Kidney (tissue), 13 donors: ENCODE measurements at regions not wholly inside any gene's neighbourhood (a gene's known extent, or its start where the extent isn't known, plus 50 kb on each side); places are given as distances from the start of the nearest gene placed in this dataset.

ENCODE experiments used
- DNase-seq, 5 donors: peaks; one replicate each; pipeline ENCODE4 v3.0.0-alpha.2; 2013 to 2020
- FAIRE-seq: peaks from 2 replicates; lab custom pipeline; 2012; peaks lifted over from hg19 to GRCh38; lab: Jason Lieb, UNC
- H3K27ac ChIP-seq, 2 donors: one replicate each; pipeline ENCODE4 v1.7.0; 2013; ENCODE audit warnings: low read depth in 2 of 2, low read length in 2 of 2, inconsistent platforms in 1 of 2
- H3K27me3 ChIP-seq: one replicate; pipeline ENCODE4 v1.7.1; 2013; ENCODE audit warnings: low read length, inconsistent platforms; ENCODE audit not compliant: control insufficient read depth, insufficient read depth
- H3K36me3 ChIP-seq, 3 donors: one replicate each; pipeline versions ENCODE4 v1.7.0 to v1.7.1; 2013; ENCODE audit warnings: low read length in 3 of 3, control low read depth in 1 of 3, inconsistent platforms in 1 of 3; ENCODE audit not compliant: insufficient read depth in 3 of 3, control insufficient read depth in 2 of 3
- H3K4me1 ChIP-seq, 3 donors: one replicate each; pipeline versions ENCODE4 v1.7.0 to v1.7.1; 2013; ENCODE audit warnings: low read length in 3 of 3, inconsistent platforms in 1 of 3, low read depth in 1 of 3; ENCODE audit not compliant: control insufficient read depth in 2 of 3, insufficient read depth in 2 of 3
- H3K4me3 ChIP-seq, 3 donors: one replicate each; pipeline versions ENCODE4 v1.7.0 to v1.8.1; 2013; ENCODE audit warnings: low read length in 3 of 3, control low read depth in 1 of 3, inconsistent platforms in 1 of 3
- H3K9ac ChIP-seq, 3 donors: one replicate each; pipeline versions ENCODE4 v1.7.0 to v1.7.1; 2013; ENCODE audit warnings: low read length in 3 of 3, control low read depth in 1 of 3, inconsistent platforms in 1 of 3
- H3K9me3 ChIP-seq, 3 donors: one replicate each; pipeline versions ENCODE4 v1.7.0 to v1.7.1; 2013; ENCODE audit warnings: low read length in 3 of 3, control low read depth in 1 of 3, inconsistent platforms in 1 of 3; ENCODE audit not compliant: control insufficient read depth in 2 of 3, insufficient read depth in 1 of 3
- intact Hi-C: fragments of 100-400 bp; cut with DNase I; formaldehyde crosslinking; loops from one replicate; pipeline ENCODE4 v1.11.1; 2022
- TF ChIP-seq, protein P1 (sequence below): IDR thresholded peaks from 3 replicates; pipeline ENCODE4 v1.5.1; 2012; ENCODE audit warnings: mild to moderate bottlenecking, moderate library complexity, borderline replicate concordance; ENCODE audit not compliant: insufficient read depth; ENCODE audit errors: extremely low read depth
- donor health status: control.
- donor health status: control.
- donor health status: control.
- donor health status: control.
- donor health status: control.
- donor health status: DM: yes; HTN: yes; CAD: no.
- donor health status: Normal renal cell carcinoma (clear cell type).

- Histone ChIP-seq H3K36me3 (no peaks in the 10 kb centered on the region), H3K4me3 (no peak overlapping the region), H3K9ac (no peak overlapping the region), H3K9me3 (peaks cover 0 to 4% (median 0%) of the 10 kb centered on the region in 3 donors), H3K27ac (no peak overlapping the region), H3K4me1 (no peaks in the 10 kb centered on the region), H3K27me3 (no peaks in the 10 kb centered on the region)
- DNase-seq: no peak
- TF ChIP-seq, protein P1, sequence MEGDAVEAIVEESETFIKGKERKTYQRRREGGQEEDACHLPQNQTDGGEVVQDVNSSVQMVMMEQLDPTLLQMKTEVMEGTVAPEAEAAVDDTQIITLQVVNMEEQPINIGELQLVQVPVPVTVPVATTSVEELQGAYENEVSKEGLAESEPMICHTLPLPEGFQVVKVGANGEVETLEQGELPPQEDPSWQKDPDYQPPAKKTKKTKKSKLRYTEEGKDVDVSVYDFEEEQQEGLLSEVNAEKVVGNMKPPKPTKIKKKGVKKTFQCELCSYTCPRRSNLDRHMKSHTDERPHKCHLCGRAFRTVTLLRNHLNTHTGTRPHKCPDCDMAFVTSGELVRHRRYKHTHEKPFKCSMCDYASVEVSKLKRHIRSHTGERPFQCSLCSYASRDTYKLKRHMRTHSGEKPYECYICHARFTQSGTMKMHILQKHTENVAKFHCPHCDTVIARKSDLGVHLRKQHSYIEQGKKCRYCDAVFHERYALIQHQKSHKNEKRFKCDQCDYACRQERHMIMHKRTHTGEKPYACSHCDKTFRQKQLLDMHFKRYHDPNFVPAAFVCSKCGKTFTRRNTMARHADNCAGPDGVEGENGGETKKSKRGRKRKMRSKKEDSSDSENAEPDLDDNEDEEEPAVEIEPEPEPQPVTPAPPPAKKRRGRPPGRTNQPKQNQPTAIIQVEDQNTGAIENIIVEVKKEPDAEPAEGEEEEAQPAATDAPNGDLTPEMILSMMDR: no peak
- no peak for FAIRE-seq
- intact Hi-C loops: no loop called here
These were observed 291.5 kb downstream of the SP3 start for GRCh38 chr2:173673640-173674039.

DNA sequence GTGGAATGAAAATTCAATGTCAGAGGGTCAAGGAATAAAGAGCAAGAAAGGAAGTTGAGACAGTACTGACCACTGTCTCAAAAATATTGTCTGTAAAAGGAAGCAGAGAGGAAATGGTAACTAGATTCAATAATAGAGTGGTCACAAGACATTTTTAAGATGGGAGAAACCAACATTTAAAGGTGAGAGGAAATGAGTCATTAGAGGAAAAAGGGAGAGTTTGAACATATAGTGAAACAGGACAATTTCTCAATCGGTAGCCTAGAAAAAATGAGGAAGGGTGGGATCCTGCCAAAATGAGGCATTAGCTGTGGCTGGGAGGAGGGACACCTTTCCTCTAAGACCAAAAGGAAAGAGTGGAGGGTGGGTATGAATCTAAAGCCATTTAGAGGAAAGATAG, 288.5 kb downstream of the SP3 start:
- intact Hi-C loops: no loop called here
- Histone ChIP-seq H3K9ac (no peak overlapping the region), H3K4me3 (no peak overlapping the region), H3K27me3 (no peaks in the 10 kb centered on the region), H3K9me3 (peaks cover 0 to 6% (median 4%) of the 10 kb centered on the region in 3 donors), H3K27ac (no peak overlapping the region), H3K36me3 (no peaks in the 10 kb centered on the region), H3K4me1 (no peaks in the 10 kb centered on the region)
- TF ChIP-seq, protein P1: no peak
- no peak for FAIRE-seq
- no peak for DNase-seq

GRCh38 chr2:173678186-173678585, 287.0 kb downstream of the SP3 start:
- no peak overlapping the region for H3K4me3 ChIP-seq
- H3K9me3 ChIP-seq: peaks cover 0 to 6% (median 4%) of the 10 kb centered on the region in 3 donors
- intact Hi-C loops: no loop called here
- no peak overlapping the region for H3K9ac ChIP-seq
- H3K36me3 ChIP-seq: no peaks in the 10 kb centered on the region
- no peaks in the 10 kb centered on the region for H3K4me1 ChIP-seq
- no peaks in the 10 kb centered on the region for H3K27me3 ChIP-seq
- DNase-seq (no peak), FAIRE-seq (no peak)
- H3K27ac ChIP-seq: no peak overlapping the region
- TF ChIP-seq, protein P1: no peak

DNA sequence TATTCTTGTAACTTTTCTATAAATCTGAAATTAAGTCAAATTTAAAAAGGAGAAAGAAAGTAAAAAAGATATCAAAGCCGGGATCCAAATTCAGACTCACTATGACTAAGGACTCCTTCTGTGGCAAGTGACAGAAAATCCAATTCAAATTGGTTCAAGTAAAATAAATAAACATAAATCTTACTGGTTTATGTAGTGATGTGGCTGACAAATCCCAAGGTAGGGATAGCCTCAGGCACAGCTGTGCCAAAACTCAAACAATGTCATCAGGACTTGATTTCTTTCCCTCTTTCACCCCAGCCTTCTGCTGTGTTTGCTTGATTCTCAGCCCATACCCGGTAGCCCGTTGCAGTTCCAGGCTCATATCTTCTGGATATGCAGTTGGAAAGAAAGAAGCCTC, 284.6 kb downstream of the SP3 start:
- H3K36me3 ChIP-seq: no peaks in the 10 kb centered on the region
- H3K27ac ChIP-seq: no peak overlapping the region
- no peak overlapping the region for H3K4me3 ChIP-seq
- FAIRE-seq: no peak
- H3K9me3 ChIP-seq: peaks cover 0 to 6% (median 4%) of the 10 kb centered on the region in 3 donors
- no peak for DNase-seq
- intact Hi-C loops: no loop called here
- no peaks in the 10 kb centered on the region for H3K27me3 ChIP-seq
- TF ChIP-seq, protein P1: no peak
- no peaks in the 10 kb centered on the region for H3K4me1 ChIP-seq
- no peak overlapping the region for H3K9ac ChIP-seq
